IMR-90 (cell line): ENCODE measurements at regions not wholly inside any gene's neighbourhood (a gene's known extent, or its start where the extent isn't known, plus 50 kb on each side); places are given as distances from the start of the nearest gene placed in this dataset.
"Not testable (repeated sequence)": the region's sequence is repeated elsewhere in the genome, so short reads cannot be mapped to it uniquely, and the experiment has no call there.

Source experiments
- BHLHE40 ChIP-seq: fragments of 150-350 bp; IDR thresholded peaks from 2 replicates; pipeline ENCODE4 v1.6.1; 2016; ENCODE audit warnings: mild to moderate bottlenecking, low read depth, low read length
- CEBPB ChIP-seq: IDR thresholded peaks from 2 replicates; pipeline ENCODE4 v1.6.1; 2012; ENCODE audit warnings: low read depth, low read length, improper control_type of control experiment
- CHD1 ChIP-seq: IDR thresholded peaks from 2 replicates; pipeline ENCODE4 v1.6.1; 2012; ENCODE audit warnings: low read depth, low read length, improper control_type of control experiment
- CTCF ChIP-seq: conservative IDR thresholded peaks from 2 replicates; pipeline ENCODE4 v1.5.1; 2012; ENCODE audit warnings: mild to moderate bottlenecking, low read depth, low read length, improper control_type of control experiment
- ELK1 ChIP-seq: fragments of 150-350 bp; IDR thresholded peaks from 2 replicates; pipeline ENCODE4 v1.6.1; 2016; ENCODE audit warnings: low read depth, mild to moderate bottlenecking, low read length, moderate library complexity, borderline replicate concordance
- FOS ChIP-seq: fragments of 150-350 bp; IDR thresholded peaks from 2 replicates; pipeline ENCODE4 v1.6.1; 2016; ENCODE audit warnings: low read depth, low read length
- MAFK ChIP-seq: IDR thresholded peaks from 2 replicates; pipeline ENCODE4 v1.6.1; 2012; ENCODE audit warnings: low read depth, low read length, improper control_type of control experiment
- MAZ ChIP-seq: IDR thresholded peaks from 2 replicates; pipeline ENCODE4 v1.6.1; 2012; ENCODE audit warnings: low read depth, mild to moderate bottlenecking, low read length, improper control_type of control experiment, moderate library complexity, borderline replicate concordance
- MXI1 ChIP-seq: IDR thresholded peaks from 2 replicates; pipeline ENCODE4 v1.6.1; 2012; ENCODE audit warnings: low read depth, mild to moderate bottlenecking, low read length, moderate library complexity, borderline replicate concordance
- POLR2A ChIP-seq: IDR thresholded peaks from 2 replicates; pipeline ENCODE4 v1.6.1; 2012; ENCODE audit warnings: mild to moderate bottlenecking, low read depth, low read length
- RAD21 ChIP-seq: IDR thresholded peaks from 2 replicates; pipeline ENCODE4 v1.6.1; 2012; ENCODE audit warnings: low read length, improper control_type of control experiment
- RCOR1 ChIP-seq: IDR thresholded peaks from 2 replicates; pipeline ENCODE4 v1.6.1; 2012; ENCODE audit warnings: mild to moderate bottlenecking, low read length, improper control_type of control experiment; ENCODE audit not compliant: insufficient replicate concordance
- RFX5 ChIP-seq: IDR thresholded peaks from 2 replicates; pipeline ENCODE4 v1.8.0; 2012; ENCODE audit warnings: low read depth, mild to moderate bottlenecking, low read length, moderate library complexity
- SMC3 ChIP-seq: fragments of 150-350 bp; IDR thresholded peaks from 2 replicates; pipeline ENCODE4 v1.6.1; 2016; ENCODE audit warnings: low read depth, mild to moderate bottlenecking, antibody characterized with exemption, low read length, moderate library complexity

DNA sequence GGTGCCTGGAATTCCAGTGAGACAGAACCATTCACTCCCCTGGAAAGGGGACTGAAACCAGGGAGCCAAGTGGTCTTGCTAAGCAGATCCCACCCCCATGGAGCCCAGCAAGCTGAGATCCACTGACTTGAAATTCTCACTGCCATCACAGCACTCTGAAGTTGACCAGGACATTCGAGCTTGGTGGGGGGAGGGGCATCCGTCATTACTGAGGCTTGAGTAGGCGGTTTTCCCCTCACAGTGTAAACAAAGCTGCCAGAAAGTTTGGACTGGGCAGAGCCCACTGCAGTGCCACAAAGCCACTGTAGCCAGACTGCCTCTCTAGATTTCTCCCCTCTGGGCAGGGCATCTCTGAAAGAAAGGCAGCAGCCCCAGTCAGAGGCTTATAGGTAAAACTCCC, 623.9 kb upstream of the CCDC179 start:
- not testable (repeated sequence) for TF ChIP-seq CTCF, RFX5, CEBPB, RAD21, POLR2A, MAZ, BHLHE40, RCOR1, MXI1, SMC3, CHD1, ELK1, MAFK, FOS
